Stimulated activated naive CD4-positive, alpha-beta T cell (primary cell): ENCODE measurements at regions not wholly inside any gene's neighbourhood (a gene's known extent, or its start where the extent isn't known, plus 50 kb on each side); places are given as distances from the start of the nearest gene placed in this dataset.

Experiments used
- DNase-seq, 6 experiments: peaks; one replicate each; lab custom pipeline; 2025; lab: John Stamatoyannopoulos, UW

DNA sequence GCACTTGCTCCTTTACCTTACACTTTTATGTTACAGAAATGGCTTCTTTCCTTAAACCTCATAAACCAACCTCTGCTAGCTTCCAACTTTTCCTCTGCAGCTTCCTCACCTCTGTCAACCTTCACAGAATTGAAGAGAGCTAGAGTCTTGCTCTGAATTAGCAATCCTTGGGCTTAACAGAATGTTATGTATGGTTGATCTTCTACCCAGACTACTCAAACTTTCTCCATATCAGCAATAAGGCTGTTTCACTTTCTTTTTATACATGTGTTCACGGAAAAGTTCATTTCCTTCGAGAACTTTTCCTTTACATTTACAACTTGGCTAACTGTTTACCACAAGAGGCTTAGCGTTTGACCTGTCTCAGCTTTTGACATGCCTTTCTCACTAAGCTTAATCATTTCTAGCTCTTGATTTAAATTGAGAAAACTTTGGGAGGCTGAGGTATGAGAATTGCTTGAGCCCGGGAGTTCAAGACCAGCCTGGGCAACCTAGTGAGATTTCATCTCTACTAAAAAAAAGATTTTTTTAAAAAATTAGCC is 207.3 kb downstream of the BMP7 start:
- DNase-seq = no peak

DNA sequence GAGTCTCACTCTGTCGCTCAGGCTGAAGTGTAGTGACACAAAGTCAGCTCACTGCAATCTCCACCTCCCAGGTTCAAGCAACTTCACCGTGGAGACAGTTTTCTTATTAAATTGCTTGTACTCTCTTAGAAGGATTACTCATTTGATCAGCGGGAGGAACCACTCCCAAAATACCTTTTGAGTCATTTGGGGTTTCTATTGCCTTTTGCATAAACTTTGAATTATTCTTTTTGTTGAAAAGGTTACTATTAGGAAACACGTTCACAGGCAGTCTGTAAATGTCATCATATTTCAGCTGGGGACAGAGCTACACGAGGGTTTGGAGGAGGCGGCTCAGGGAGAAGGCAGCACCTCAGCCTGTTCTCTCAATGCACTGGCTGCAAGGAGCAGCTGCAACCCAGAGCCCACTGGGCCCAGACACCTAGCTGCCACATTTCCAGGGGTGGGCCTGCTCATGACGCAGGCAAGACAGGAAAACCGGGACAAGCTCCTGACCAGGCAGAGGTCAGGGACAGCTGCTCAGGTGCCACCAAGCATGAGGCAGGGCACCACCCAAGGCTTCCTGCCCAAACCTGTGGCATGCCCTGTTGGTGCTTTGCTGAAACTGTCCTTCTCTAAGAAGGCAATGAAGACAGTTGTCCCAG is 205.9 kb downstream of the BMP7 start:
- no peak for DNase-seq

DNA sequence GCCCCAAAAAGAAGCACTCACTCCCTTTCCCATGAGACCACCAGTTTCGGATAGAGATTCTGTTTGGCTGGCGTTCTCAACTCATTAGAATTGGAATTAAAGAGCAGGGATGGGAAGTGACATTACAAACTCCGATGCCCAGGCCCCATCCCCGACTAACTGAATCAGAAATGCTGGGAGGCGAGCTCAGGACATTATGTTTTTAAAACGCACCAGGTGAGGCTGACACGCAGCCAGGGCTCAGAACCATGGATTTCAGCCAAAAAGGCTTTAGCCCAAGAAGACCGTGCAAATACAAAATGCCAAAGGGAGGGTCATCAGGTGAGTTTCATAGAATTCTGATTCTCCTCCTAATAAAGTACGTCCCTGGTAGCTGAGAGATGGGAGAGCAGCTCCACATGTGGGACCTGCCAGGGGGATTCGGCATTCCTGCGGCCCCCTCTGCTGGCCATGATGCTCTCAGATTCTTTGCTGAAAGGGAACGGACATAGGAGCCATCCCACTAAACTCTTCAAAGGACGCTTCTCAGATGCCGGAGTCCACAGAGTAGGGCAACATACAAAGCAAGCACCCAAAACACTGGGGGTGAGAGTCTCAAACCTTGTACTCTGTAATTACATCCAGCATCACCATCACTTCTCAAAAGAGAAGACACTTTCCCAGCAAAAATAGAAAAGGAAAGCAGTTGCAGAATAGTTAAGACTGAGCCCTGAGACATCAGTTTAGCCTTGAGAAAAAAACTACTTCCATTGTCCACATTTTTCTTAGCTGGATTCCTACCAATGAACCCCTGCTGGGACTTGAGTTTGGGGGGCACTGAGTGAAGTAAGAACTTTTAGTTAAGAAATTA is 205.2 kb downstream of the BMP7 start:
- no peak for DNase-seq

DNA sequence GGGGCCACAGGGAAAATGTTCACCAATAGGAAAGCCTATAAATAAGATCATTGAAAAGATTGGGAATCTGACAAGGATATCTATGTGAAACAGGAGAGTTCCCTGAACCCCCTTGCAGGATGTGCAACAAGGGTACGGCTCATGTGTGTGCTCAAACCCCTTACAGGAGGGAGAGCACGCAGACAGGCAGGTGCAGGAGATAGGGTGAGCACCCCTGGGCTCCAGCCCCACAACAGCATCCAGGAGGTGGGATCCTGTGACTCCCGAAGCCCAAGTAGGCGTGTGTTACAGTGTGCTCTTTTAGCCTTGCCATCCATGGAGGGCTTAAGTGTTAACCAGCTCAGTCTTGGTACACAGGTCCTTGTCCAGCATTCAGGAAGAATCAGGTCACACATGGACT is 204.2 kb downstream of the BMP7 start:
- no peak for DNase-seq

DNA sequence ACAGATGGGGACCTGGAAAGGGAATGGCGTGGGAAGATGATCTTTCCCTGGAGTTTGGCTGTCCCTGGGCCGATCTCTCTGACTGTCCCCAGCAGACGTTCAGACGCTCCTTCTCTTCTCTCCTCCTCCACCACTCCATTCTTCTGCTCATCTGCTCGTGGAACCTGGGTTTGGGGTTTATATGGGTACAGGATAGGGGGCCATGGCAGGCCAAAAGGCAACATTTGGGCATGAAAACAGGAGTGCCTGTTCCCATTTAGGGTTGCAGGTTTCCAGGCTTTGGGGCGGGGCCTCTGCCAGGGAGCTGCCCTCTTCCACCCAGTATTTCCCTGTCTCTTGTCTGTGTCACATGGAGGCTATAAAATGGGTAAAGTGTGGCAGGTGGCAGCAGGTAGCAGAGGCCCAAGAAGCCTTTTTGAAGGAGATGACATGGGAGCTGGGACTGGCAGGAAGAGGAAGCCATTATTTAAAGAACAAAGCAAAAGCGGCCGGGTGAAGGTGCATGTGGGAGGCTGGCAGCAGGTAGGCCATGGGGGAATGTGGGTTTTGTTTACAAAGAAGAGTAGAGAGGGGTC is 203.7 kb downstream of the BMP7 start:
- DNase-seq = no peak

DNA sequence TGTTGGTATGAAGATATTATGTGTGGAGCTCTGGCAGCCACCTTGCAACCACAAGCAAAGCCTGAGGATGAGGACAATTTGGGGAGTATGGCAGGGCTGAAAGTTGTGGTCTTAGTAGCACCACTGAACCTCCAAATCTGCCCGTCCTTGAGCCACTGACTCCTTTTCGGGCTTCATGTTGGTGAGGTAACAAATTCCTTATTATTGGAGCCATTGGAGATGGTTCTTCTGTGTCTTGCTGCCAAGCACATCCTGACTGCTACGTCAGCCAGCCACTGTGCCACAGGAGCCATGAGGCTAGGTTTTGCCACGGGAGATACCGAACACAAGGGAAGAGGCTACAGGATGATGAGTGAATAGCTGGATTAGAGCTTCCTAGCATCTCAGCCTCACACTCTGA is 201.6 kb downstream of the BMP7 start:
- no peak for DNase-seq

DNA sequence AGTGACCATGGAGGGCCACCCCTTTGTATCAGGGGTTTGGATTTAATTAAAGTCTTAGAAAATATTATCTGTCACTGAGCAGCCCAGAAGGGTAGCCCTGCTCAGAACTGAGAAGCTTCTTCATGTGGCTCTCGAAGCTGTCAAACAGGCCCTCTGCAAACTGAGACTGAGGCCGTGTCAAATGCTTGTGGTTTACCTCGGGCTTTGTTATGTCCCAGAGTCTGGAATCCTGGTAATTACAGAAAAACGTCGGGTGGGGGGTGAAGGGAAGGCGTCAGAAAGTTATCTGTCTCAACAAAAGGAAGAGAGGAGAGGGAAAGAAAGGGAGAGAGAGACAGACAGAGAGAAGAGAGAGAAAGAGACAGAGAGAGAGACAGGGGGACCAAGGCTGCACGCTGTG is 200.8 kb downstream of the BMP7 start:
- DNase-seq = no peak

DNA sequence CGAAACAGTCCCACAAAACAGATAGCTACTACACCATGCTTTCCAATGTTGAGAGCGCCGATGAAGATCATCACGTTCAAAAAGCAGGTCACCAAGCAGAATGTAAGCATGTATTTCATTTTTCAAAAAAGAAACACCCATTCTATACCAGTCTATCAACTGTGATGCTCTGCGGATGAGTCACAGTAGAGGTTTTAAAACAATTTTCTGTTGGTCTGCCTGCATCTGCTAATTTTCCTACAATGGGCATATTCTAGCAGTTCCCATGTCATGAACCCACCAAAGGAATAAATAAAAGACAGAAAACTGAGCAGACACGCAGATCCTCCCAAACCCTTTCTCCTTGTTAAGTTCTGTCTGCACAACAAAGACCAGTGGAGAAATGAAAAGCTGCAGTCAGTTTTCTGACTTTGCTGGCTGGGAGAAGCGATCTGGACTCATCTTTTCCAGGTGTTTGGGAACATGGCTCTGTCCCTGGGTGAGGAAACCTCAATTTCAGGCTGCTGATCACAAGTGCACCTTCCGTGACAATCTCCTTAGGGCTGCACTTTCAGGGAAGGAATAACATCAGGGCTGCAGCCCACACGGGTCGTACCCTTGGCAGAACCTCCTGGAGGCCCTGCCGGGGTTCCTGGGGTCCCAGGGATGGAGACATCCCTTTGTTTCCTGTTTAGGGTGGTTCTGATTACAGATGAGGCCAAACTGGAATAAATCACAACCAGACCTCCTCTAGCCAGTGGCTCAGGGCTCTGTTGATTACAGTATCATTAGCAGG is 200.1 kb downstream of the BMP7 start:
- DNase-seq = no peak

DNA sequence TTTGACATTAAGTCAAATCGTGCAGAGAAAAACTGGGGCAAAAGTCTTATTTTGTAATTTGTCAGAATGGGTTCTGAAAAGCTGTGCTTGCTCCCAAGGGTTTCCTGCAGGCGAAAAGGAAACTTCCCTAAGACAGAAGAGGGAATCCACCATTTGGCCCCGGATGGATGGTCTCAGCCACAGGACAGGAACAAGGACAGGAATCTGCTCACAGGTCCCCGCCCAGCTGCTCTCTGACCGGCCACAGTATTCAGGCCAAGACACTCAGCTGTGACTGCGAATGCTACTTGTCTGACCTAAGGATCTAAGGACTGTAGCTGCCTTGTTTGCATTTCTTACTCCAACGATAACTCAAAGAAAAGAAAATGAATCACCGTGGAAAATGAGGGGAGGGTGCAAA is 197.0 kb downstream of the BMP7 start:
- no peak for DNase-seq

DNA sequence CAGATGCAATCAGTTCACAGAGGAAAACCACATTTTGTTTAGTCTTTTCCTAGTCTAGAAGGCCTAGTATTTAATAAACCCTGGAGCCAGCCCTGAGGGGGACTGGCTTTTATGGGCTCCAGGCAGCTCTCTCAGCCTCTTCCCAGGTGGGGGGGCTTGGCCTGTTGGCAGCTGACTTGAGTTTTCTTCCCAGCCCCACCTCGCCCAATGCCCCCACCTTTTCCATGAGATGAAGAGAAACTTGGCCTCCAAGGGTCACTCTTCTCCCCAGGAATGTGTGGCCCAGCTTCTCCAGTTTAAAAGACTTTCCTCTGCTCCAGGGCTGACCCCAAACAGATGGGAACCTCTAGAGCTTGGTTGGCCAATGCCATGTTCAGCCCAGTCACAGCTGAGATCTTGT is 196.1 kb downstream of the BMP7 start:
- no peak for DNase-seq

DNA sequence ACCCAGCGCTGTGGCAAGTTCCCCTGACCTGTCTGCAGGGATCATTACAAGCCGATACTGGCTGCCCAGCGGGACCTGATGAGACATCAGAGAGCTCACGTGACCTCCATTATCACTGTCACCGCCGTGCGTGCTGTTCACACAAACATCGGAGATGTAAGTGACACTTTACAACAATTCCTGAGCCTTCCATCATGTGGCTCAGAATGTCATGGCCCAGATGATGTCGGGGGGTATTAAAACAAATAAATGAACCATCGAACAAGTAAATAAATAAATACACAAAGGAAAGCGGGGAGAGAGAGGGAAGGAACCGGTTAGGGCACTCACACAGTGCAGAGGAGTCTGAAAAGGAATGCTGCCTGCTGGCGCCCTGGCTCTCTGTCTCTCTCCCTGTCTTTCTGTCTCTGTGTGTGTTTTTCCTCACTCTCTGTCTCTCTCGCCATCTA is 195.1 kb downstream of the BMP7 start:
- DNase-seq = no peak

DNA sequence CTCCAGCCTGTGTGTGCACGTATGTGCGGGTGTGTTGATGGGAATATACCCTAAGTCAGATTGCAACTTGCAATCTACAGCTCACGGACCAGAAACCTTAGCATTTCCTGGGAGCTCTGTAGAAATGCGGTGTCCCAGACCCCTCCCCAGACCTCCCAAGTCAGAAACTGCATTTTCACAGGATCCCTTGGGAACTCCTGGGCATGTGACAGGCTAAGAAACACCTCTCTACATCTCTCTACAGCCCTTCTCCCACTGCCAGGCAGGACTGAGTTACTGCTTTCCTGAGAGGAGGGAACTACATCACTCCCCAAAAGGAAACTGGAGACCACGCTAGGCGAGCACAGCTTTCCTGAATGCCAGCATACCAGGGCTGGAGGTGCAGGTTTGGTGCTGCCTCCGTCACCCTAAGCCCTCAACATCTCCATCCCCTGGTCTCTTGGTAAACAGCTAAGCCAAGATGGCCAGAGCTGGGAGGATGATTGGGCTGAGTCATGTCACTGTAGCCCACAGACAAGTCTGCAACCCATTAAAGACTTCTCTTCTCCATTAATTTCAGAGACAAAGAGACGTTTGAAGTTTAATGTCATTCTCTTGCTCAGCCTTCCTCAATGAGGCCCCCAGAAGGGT is 194.4 kb downstream of the BMP7 start:
- DNase-seq = no peak

DNA sequence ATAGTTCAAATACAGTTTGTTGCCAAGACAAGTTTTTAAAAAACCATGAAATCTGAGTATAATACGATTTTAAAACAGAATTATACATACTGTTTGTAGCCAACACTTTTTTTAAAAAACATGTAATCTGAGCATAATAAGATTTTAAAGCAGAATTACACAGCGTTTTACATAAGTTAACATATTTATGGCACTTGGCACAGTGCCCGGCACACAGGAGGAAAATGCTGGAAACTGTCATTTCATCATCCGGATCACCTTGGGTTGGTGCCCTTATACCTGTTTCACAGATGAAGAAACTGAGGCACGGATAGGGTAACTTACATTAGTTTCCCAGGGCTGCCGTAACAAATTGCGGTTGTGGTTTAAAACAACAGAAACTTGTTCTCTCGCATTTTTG is 193.0 kb downstream of the BMP7 start:
- no peak for DNase-seq

DNA sequence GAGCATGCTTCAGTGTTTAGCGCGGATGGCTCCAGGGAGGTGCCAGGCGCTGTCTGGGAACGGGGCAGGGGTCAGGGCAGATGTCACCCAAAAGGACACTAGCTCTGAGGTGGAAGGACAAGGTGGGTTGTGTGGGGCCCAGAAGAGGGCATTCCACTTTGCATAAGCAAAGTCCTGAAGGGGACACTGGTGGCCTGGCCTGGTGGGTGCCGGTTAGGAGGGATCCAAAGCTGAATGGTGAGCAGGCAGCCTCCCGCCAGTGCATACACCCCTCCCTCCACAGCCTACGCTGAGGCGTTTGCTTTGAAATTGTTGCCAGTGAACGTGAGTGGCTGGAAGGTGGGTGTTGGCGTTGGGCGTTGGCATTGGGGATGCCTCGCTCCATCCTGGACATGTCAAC is 192.1 kb downstream of the BMP7 start:
- no peak for DNase-seq

DNA sequence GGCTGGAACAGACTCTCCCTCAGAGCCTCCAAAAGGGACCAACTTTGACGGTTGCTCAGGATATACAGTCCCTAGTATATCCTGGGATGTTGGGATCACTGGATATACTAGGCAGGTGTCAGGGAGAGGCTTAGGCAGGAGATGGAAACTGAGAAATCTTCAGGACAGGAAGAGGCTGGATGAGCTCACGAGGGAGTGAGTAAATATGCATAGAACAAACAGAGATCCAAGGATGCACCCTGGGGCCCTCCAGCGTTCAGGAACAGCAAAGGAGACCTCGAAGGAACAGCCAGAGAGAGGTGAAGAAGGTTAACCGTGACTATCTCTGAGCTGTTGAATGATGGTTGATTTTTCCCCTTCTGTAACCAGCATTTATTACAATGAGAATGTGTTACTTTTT is 191.3 kb downstream of the BMP7 start:
- no peak for DNase-seq

DNA sequence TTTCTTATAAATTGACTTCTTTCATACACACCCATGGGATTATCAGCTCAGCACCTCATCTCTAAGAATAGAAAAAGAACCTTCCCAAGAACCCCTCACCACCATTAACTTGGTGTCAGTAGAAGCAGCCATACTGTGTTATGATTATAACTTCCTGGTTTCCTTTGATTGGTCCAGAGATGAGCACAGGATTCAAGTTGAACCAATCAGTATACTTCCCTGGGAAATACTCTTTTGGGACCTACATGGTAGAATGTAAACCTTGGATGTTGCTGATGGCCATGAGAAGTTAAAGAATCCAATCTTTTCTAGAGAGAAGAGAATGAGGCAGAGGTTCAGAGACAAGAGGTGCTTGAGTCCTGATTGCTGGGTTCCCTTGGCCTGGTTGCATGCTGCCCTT is 190.8 kb downstream of the BMP7 start:
- DNase-seq = no peak

DNA sequence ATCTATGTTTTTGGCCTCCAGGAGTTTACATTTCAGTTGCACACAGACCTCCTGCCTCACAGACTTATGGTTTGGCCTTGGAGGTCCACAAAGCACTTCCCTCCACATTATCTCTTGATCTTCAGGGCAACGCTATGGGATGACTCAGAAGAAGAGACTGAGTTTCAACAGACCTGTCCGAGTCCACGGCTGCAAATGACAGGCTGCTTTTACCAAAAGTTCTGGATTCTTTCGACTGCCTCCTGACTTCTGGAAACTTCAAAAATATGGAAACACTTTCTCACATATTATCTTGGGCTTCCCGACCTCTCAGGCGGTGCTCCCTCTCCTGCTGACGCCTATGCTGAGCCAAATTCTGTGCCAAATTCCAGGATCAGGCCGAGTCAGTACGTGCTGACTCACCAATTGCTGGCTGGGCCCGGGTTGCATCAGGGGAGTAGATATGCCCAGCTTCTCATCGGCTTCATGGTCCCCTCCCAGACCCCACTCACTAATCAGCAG is 190.2 kb downstream of the BMP7 start:
- no peak for DNase-seq

DNA sequence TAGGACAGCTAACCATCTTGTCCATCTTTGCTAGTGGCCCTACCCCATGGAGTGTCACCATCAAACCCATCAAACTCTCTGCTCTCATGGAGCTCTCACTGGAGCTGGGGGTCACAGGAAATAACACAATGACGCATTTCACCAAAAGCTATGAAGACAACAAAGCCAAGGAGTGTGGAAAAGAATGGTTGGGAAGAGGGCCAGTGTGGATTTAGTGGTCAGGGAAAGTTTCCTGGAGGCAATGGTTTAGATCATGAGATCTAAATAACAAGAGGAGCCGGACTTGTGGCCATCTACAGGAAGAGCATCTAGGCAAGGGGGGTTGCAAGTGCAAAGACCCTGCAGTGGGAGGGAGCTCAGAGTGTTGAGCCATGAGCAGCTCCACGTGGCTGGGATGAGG is 189.5 kb downstream of the BMP7 start:
- no peak for DNase-seq

DNA sequence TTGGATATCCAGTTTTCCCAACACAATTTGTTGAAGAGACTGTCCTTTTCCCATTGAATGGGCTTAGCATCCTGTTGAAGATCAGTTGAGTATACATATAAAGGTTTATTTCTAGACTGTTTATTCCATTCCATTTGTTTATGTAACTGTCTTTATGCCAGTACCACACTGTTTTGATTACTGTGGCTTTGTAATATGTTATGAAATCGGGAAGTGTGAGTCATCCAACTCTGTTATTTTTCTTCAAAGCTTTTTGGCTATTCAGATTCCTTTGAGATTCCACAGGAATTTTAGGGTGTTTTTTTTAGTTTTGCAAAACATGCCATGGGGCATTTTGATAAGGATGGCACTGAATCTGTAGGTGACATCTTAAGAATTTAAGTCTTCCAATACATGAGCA is 188.3 kb downstream of the BMP7 start:
- DNase-seq = no peak

DNA sequence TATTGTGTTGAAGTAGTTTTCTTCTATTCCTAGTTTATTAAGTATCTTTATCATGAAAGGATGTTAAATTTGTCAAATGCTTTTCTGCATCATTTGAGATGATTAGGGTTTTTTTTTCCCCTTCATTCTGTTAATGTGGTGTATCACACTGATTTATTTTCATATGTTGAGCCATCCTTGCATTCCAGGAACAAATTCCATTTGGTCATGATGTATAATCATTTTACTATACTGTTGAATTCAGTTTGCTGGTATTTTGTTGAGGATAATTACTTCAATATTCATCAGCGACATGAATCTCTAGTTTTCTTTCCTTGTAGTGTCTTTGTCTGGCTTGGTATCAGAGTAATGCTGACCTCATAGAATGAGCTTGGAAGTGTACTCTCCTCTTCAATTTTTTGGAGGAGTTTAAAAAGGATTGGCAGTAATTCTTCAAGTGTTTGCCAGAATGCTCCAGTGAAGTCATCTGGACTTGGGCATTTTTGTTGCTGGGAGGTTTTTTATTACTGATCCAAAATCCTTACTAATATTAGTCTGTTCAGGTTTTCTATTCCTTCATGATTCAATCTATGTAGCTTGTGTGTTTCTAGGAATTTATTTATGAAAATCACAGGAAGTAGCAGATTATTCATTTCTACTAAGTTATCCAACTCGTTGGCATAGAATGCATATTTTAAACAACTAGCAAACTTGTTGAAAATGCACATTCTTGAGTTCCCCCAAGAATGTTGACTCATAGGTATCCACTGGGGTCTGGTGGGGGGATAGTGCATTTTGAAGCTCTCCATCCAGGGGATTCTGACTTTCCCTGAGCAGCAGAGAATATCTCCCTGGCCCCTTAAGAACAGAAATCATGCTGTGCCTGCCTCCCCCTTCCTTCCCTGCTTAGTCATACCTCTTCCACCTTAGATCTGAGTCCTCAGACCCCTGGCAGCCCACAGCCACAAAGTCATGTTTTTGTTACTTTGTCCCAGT is 187.1 kb downstream of the BMP7 start:
- no peak for DNase-seq
